ENCODE measurements at regions not wholly inside any gene's neighbourhood (a gene's known extent, or its start where the extent isn't known, plus 50 kb on each side); places are given as distances from the start of the nearest gene placed in this dataset.

DNA sequence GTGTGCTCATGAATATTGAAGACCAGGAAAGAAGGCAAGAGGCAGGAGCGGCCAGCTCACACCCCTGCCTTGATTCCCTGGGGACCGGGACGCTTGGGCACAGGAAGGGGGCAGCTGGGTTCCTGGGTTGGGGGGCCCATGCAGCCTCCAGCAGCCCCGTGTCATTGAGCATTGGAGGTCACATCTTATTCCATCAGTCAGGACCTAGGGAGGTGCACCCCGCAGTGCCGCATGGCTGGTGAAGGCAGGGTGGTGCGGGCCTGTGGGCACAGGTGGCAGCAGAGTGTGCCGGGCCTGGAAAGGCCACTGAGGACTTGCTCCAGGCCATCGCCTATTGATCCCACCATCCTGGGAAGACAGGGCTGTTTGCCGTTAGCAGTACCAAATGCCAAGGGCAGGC is 116.3 kb upstream of the NECTIN1 start:
- no peak for TF ChIP-seq ZBTB21 (CRISPR knock-in tag; IDR thresholded peaks at IDR 0.05)
- no peak for TF ChIP-seq CBX2 (IDR thresholded peaks at IDR 0.05; ENCODE audit: low read depth, low read length)
- TF ChIP-seq CBX2 (CRISPR knock-in tag; IDR thresholded peaks at IDR 0.05; ENCODE audit: low read depth) = no peak
- TF ChIP-seq CTCF (CRISPR knock-in tag; IDR thresholded peaks at IDR 0.05) = no peak
- no peak for TF ChIP-seq MXI1 (IDR thresholded peaks at IDR 0.05; ENCODE audit: borderline replicate concordance, low read depth, low read length)

Measured in HepG2 (cell line).